MCF 10A (cell line): ENCODE measurements at regions not wholly inside any gene's neighbourhood (a gene's known extent, or its start where the extent isn't known, plus 50 kb on each side); places are given as distances from the start of the nearest gene placed in this dataset.

ENCODE experiments used
- BruUV-seq: library from RNA; stranded (reverse); fragments of 400-500 nt; replicated peaks from 2 replicates; lab custom pipeline; 2021; lab: Mats Ljungman, UMichigan
- CTCF ChIA-PET: fragments of 300-600 bp; sonication (Branson Sonifier 250); formaldehyde crosslinking; extraction: SDS; loops from one replicate; lab custom pipeline; 2021; ENCODE audit warnings: antibody characterized with exemption, inconsistent platforms; lab: Yijun Ruan, JAX
- POLR2A ChIA-PET: fragments of 300-600, 350-650 bp; sonication (Branson Sonifier 250); formaldehyde crosslinking; extraction: SDS; loops from one replicate; lab custom pipeline; 2020; ENCODE audit warnings: antibody characterized with exemption, inconsistent platforms; lab: Yijun Ruan, JAX
- DNase-seq: peaks from one replicate; pipeline ENCODE4 v3.0.0-alpha.2; 2018; ENCODE audit not compliant: unreplicated experiment
- H3K27ac Mint-ChIP-seq: one replicate; pipeline ENCODE4 v1.8.0; 2022; ENCODE audit warnings: mild to moderate bottlenecking, low read depth, mixed read lengths; ENCODE audit not compliant: unreplicated experiment
- H3K27me3 Mint-ChIP-seq: one replicate; pipeline ENCODE4 v1.8.0; 2022; ENCODE audit warnings: mixed read lengths; ENCODE audit not compliant: insufficient read depth, unreplicated experiment
- H3K36me3 Mint-ChIP-seq: one replicate; pipeline ENCODE4 v1.8.0; 2022; ENCODE audit warnings: mild to moderate bottlenecking, moderate library complexity, mixed read lengths; ENCODE audit not compliant: insufficient read depth, unreplicated experiment
- H3K4me1 Mint-ChIP-seq: one replicate; pipeline ENCODE4 v1.8.0; 2022; ENCODE audit warnings: mixed read lengths; ENCODE audit not compliant: insufficient read depth, unreplicated experiment
- H3K4me3 Mint-ChIP-seq: one replicate; pipeline ENCODE4 v1.8.0; 2022; ENCODE audit warnings: mild to moderate bottlenecking, moderate library complexity, mixed read lengths; ENCODE audit not compliant: unreplicated experiment
- H3K9me3 Mint-ChIP-seq: one replicate; pipeline ENCODE4 v1.8.0; 2022; ENCODE audit warnings: mixed read lengths; ENCODE audit not compliant: unreplicated experiment
- intact Hi-C: fragments of 100-400 bp; cut with micrococcal nuclease; formaldehyde crosslinking; loops from 2 replicates; pipeline ENCODE4 v1.14.1; 2022
- TF ChIP-seq, protein P1 (sequence below): fragments of 200-600 bp; IDR thresholded peaks from one replicate; pipeline ENCODE4 v1.8.0; 2022; ENCODE audit warnings: antibody characterized with exemption, mild to moderate bottlenecking; ENCODE audit not compliant: unreplicated experiment

GRCh38 chr1:86272083-86272482 lies 115.5 kb upstream of the COL24A1 start:
- DNase-seq, result no peak
- ChIA-PET POLR2A (no interaction called here), CTCF (no interaction called here)
- no peak overlapping the region for H3K4me3 Mint-ChIP-seq
- H3K27me3 Mint-ChIP-seq, result no peaks in the 10 kb centered on the region
- H3K36me3 Mint-ChIP-seq, result no peaks in the 10 kb centered on the region
- H3K4me1 Mint-ChIP-seq, result no peaks in the 10 kb centered on the region
- H3K27ac Mint-ChIP-seq, result no peak overlapping the region
- intact Hi-C loops, result no loop called here
- no TSS peak for BruUV-seq
- H3K9me3 Mint-ChIP-seq, result no peaks in the 10 kb centered on the region
- TF ChIP-seq, protein P1, sequence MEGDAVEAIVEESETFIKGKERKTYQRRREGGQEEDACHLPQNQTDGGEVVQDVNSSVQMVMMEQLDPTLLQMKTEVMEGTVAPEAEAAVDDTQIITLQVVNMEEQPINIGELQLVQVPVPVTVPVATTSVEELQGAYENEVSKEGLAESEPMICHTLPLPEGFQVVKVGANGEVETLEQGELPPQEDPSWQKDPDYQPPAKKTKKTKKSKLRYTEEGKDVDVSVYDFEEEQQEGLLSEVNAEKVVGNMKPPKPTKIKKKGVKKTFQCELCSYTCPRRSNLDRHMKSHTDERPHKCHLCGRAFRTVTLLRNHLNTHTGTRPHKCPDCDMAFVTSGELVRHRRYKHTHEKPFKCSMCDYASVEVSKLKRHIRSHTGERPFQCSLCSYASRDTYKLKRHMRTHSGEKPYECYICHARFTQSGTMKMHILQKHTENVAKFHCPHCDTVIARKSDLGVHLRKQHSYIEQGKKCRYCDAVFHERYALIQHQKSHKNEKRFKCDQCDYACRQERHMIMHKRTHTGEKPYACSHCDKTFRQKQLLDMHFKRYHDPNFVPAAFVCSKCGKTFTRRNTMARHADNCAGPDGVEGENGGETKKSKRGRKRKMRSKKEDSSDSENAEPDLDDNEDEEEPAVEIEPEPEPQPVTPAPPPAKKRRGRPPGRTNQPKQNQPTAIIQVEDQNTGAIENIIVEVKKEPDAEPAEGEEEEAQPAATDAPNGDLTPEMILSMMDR, result no peak

GRCh38 chr1:86271046-86271445 lies 114.5 kb upstream of the COL24A1 start:
- no peak for DNase-seq
- BruUV-seq, result no TSS peak
- H3K9me3 Mint-ChIP-seq, result no peaks in the 10 kb centered on the region
- H3K36me3 Mint-ChIP-seq, result no peaks in the 10 kb centered on the region
- ChIA-PET POLR2A (no interaction called here), CTCF (no interaction called here)
- intact Hi-C loops, result no loop called here
- TF ChIP-seq, protein P1, result no peak
- H3K4me1 Mint-ChIP-seq, result no peaks in the 10 kb centered on the region
- H3K27me3 Mint-ChIP-seq, result no peaks in the 10 kb centered on the region
- H3K4me3 Mint-ChIP-seq, result no peak overlapping the region
- no peak overlapping the region for H3K27ac Mint-ChIP-seq

GRCh38 chr1:86263101-86263500 lies 106.5 kb upstream of the COL24A1 start:
- Mint-ChIP-seq H3K4me1 (no peaks in the 10 kb centered on the region), H3K9me3 (no peaks in the 10 kb centered on the region), H3K27ac (no peak overlapping the region), H3K27me3 (no peaks in the 10 kb centered on the region), H3K4me3 (no peak overlapping the region), H3K36me3 (no peaks in the 10 kb centered on the region)
- BruUV-seq, result no TSS peak
- TF ChIP-seq, protein P1, result no peak
- no peak for DNase-seq
- CTCF ChIA-PET, result no interaction called here
- POLR2A ChIA-PET, result no interaction called here
- intact Hi-C loops, result no loop called here

DNA sequence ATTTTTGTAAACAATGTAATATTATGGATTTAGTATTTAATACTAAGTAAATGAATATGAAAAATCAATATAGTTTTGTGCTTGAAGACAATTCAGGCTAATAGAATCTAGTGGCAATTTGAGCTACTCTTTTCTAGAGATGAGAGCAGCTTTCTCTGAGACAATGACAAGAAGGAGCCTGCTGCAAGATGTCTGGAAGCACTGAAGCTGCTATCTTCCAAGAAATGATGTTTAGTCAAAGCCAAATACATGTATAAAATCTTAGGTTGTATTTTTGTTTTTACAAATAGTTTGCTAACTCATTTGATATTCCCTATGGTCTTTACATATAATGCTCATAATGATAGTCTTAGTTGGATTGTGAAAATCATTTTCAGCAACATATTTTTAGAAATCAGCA lies 103.9 kb upstream of the COL24A1 start:
- TF ChIP-seq, protein P1, result no peak
- Mint-ChIP-seq H3K4me3 (no peak overlapping the region), H3K9me3 (no peaks in the 10 kb centered on the region), H3K27me3 (no peaks in the 10 kb centered on the region), H3K36me3 (no peaks in the 10 kb centered on the region), H3K4me1 (no peaks in the 10 kb centered on the region), H3K27ac (no peak overlapping the region)
- BruUV-seq, result no TSS peak
- intact Hi-C loops, result no loop called here
- ChIA-PET POLR2A (no interaction called here), CTCF (interaction anchor here (0.6 kb wide), 1 partner anchor 40 kb away, joined by 5 read pairs; no protein-coding TSS in a partner anchor)
- DNase-seq, result no peak
